Nephron (organoid): ENCODE measurements at regions not wholly inside any gene's neighbourhood (a gene's known extent, or its start where the extent isn't known, plus 50 kb on each side); places are given as distances from the start of the nearest gene placed in this dataset.

Experiments
- H3K27ac Mint-ChIP-seq, 3 experiments: 2 replicates each; pipeline ENCODE4 v1.8.0; 2020; ENCODE audit warnings: mixed read lengths in 3 of 3, mild to moderate bottlenecking in 2 of 3, moderate library complexity in 1 of 3
- H3K27me3 Mint-ChIP-seq: 2 replicates; pipeline ENCODE4 v1.8.0; 2021; ENCODE audit warnings: low read depth, mild to moderate bottlenecking, moderate library complexity, mixed read lengths
- H3K36me3 Mint-ChIP-seq: 2 replicates; pipeline ENCODE4 v1.8.0; 2020; ENCODE audit warnings: low read depth, mixed read lengths
- H3K4me1 Mint-ChIP-seq: 2 replicates; pipeline ENCODE4 v1.8.0; 2020; ENCODE audit warnings: mixed read lengths
- H3K4me3 Mint-ChIP-seq, 3 experiments: 2 replicates each; pipeline ENCODE4 v1.8.0; 2020; ENCODE audit warnings: mild to moderate bottlenecking in 3 of 3, mixed read lengths in 3 of 3, moderate library complexity in 2 of 3
- H3K9me3 Mint-ChIP-seq: 2 replicates; pipeline ENCODE4 v1.8.0; 2020; ENCODE audit warnings: mixed read lengths
- CTCF ChIP-seq, 3 experiments: fragments of 200-600 bp; sonication (generic); IDR thresholded peaks; one replicate each; pipeline ENCODE4 v1.5.0; 2021; ENCODE audit warnings: antibody characterized with exemption in 3 of 3; ENCODE audit not compliant: unreplicated experiment in 3 of 3

- Mint-ChIP-seq H3K27me3 (no peaks in the 10 kb centered on the region), H3K4me3 (no peak overlapping the region), H3K36me3 (no peaks in the 10 kb centered on the region), H3K9me3 (peaks cover 21% of the 10 kb centered on the region), H3K4me1 (no peaks in the 10 kb centered on the region), H3K27ac (no peak overlapping the region)
- no peak for TF ChIP-seq CTCF (IDR thresholded peaks at IDR 0.05; ENCODE audit: unreplicated experiment in 3 of 3)
Measured at GRCh38 chr11:109564241-109564640, 142.3 kb downstream of the C11orf87 start.

DNA sequence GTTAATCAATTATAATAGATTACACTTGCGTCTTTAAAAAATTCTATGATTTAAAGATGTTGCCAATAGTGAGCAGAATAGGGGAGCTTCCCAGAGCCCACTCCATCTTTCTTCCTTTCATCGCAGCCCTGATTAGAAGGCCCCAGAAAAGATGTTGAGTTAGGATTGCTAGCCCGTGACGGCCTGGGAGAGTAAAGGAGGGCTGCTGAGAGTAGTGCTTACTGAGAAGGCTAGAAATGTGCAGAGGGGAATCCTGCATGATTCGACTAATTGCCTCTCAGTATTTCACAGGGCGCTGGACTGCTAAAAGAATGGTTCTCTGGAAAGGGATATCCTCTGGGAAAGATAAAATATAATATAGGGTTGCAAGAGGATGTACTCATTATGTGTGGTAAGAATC lies 160.5 kb downstream of the C11orf87 start:
- Mint-ChIP-seq H3K27me3 (no peaks in the 10 kb centered on the region), H3K36me3 (no peaks in the 10 kb centered on the region), H3K4me3 (no peak overlapping the region), H3K4me1 (peaks cover 7% of the 10 kb centered on the region), H3K27ac (no peak overlapping the region), H3K9me3 (peaks cover 4% of the 10 kb centered on the region)
- no peak for TF ChIP-seq CTCF (IDR thresholded peaks at IDR 0.05; ENCODE audit: unreplicated experiment in 3 of 3)

DNA sequence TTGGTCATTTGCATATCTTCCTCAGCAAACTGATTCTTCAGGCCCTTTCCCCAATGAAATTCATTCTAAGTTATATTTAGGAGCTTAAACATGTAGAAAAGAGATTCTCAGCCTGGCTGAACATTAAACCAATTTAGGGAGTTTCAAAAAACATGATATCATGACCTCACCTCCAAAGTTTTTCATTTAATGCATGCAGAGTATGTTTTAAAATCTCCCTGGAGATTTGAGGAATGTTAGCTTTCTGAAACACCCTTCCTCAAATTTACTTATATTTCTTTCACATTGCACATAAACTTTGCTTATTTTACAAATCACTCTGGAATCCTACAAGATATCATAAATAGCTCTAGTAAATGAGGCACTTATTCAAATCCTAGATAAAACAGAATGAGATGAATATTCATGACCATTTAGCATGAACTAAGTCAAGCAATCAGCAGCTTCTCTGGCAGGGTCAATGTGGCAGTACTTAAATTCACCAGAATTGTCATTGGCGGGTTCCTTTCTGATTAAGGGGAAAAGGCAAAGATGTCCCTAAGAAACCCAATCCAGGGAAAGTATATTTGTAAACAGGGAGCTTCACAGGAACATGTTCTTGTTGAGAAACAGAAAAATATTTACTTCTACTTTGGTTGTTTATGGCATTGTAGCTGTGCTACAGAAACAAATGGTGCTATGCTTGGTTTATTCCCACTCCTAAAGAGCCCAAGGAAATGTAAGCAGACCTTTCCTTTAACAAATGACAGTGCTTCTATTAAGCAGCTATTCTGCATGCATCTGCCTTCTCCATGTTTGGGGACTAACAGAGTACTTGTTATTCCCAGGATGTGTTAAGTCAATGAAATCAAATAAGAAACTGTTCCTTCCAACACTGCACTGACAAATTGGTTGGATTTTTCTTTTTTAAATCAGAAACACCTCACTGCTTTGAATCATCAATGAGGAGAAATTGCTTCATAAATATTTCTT lies 162.3 kb downstream of the C11orf87 start:
- TF ChIP-seq CTCF (IDR thresholded peaks at IDR 0.05; ENCODE audit: unreplicated experiment in 3 of 3): no peak
- Mint-ChIP-seq H3K9me3 (peaks cover 2% of the 10 kb centered on the region), H3K4me1 (peaks cover 7% of the 10 kb centered on the region), H3K27ac (peak overlapping the region in 2 of 3 experiments; percentile 26 to 32), H3K36me3 (no peaks in the 10 kb centered on the region), H3K4me3 (no peak overlapping the region), H3K27me3 (no peaks in the 10 kb centered on the region)

- Mint-ChIP-seq H3K36me3 (no peaks in the 10 kb centered on the region), H3K9me3 (no peaks in the 10 kb centered on the region), H3K27me3 (no peaks in the 10 kb centered on the region), H3K27ac (no peak overlapping the region), H3K4me3 (no peak overlapping the region), H3K4me1 (peaks cover 7% of the 10 kb centered on the region)
- no peak for TF ChIP-seq CTCF (IDR thresholded peaks at IDR 0.05; ENCODE audit: unreplicated experiment in 3 of 3)
Measured at GRCh38 chr11:109586789-109587188, 164.8 kb downstream of the C11orf87 start.

- TF ChIP-seq CTCF (IDR thresholded peaks at IDR 0.05; ENCODE audit: unreplicated experiment in 3 of 3): no peak
- Mint-ChIP-seq H3K36me3 (no peaks in the 10 kb centered on the region), H3K4me1 (no peaks in the 10 kb centered on the region), H3K4me3 (no peak overlapping the region), H3K27me3 (no peaks in the 10 kb centered on the region), H3K9me3 (no peaks in the 10 kb centered on the region), H3K27ac (no peak overlapping the region)
Measured at GRCh38 chr11:109590782-109591181, 168.8 kb downstream of the C11orf87 start.

GRCh38 chr11:109597336-109597735 lies 175.3 kb downstream of the C11orf87 start:
- Mint-ChIP-seq H3K27ac (no peak overlapping the region), H3K4me3 (no peak overlapping the region), H3K4me1 (no peaks in the 10 kb centered on the region), H3K36me3 (no peaks in the 10 kb centered on the region), H3K9me3 (no peaks in the 10 kb centered on the region), H3K27me3 (no peaks in the 10 kb centered on the region)
- no peak for TF ChIP-seq CTCF (IDR thresholded peaks at IDR 0.05; ENCODE audit: unreplicated experiment in 3 of 3)
